CD4-positive, alpha-beta T cell treated with Interleukin-15 for 4 hours (primary cell): ENCODE measurements at regions not wholly inside any gene's neighbourhood (a gene's known extent, or its start where the extent isn't known, plus 50 kb on each side); places are given as distances from the start of the nearest gene placed in this dataset.

Source experiments
- DNase-seq: peaks from one replicate; pipeline ENCODE4 v3.0.0-alpha.2; 2020; ENCODE audit warnings: low spot score

- DNase-seq, result no peak
These were observed 79.0 kb downstream of the LBH start for GRCh38 chr2:30310371-30310770.

DNA sequence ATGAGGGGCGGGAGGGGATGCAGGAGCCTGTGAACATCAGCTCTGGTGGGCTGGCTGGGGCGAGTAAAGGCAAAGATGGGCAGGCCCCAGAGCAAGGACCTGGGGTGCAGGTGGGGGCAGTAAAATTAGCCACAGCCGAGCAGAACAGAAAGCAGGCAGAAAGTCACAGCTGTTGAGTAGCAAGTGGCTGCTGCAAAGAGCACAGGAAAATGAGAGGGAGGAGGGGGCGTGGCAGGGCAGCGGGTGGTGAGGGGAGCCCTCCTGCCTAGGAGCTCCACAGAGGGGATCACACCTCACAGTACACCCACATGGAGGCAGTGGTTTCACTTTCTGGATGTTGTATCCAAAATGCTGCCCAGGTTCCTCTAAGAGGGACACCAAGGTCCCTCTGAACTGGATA, 79.6 kb downstream of the LBH start:
- no peak for DNase-seq

DNA sequence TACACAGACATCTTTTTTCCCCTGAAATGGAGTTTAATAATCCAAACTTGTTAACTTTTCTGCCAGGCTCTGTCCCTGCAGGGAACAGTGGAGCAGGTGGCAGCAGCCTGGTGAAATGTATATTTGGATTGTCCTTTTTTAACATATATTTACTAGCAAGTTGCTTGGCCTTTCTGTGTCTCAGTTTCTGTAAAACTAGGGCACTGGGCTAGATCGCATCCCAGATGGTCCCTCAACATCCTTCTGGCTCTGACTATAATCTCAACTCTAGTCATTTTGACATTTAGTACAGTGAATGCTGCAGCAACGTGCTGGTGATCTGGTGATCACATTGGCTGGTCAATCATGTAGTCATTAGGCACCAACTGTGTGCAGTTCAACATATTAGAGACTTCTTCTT, 80.4 kb downstream of the LBH start:
- DNase-seq, result no peak

GRCh38 chr2:30312916-30313315, 81.6 kb downstream of the LBH start:
- DNase-seq, result no peak

- DNase-seq, result no peak
These were observed 83.6 kb downstream of the LBH start for GRCh38 chr2:30314981-30315380.

DNA sequence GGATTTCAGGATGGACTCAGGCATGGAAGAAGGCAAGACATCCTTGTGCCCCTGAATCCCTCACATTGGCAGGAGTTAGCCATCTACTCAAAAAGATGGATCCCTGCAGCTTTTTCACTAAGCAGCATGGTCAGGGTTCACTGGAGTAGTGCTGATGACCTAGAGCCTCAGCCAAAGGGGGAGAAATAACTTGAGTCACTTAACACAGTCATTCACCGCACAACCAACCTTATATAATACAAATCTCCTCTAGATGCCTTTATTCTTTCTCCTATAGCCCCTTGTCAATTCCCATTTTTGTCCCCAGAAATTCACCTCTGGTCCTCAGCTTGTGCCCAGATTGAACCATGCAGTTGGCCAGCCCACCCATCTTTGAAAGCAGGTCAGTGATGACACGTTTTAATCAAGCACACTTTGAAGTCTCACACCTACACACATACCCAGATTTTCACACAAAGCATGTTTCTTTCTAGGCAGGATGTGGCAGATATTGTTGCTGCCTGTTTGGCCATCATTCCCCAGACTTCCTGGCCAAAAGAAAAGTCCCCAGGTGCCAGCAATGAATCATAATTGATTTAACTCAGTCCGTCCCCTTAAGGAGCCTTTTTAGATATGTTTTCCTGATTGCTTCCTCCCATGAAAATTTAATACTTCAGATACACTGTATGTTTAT, 84.2 kb downstream of the LBH start:
- peak; percentile 52 for DNase-seq

GRCh38 chr2:30316408-30316807, 85.1 kb downstream of the LBH start:
- no peak for DNase-seq

DNA sequence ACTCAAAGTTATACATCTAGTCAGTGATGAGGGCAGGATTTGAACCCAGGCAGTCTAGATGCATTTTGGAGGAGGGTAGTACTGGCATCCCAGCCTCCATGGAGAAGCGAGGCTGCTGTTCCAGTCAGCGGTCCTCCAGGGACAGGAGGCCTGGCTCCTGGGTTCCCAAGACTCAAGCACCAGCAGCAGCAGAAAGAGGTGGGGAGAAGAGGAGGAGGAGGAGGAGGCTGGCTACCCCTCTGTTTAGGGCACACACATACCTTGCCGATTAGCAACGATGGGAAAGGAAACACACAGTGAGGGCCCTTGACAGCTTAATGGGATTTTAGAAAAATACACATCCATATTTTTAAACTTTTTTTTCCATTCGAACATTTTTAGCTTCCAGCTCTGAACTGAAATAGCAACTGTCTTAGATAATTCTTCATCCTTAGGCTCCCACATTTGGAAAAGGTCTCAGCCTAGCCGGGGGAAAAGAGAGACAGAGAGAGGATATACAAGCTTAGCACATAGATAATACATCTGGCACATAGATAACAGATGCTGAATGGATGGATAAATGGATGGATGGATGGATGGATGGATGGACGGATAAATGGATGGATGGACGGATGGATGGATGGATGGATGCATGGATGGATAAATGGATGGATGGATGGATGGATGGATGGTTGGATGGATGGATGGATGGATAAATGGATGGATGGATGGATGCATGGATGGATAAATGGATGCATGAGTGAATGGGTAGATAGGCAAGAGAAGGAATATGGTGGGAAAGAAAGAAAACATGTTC, 87.9 kb downstream of the LBH start:
- no peak for DNase-seq

GRCh38 chr2:30321466-30321865, 90.1 kb downstream of the LBH start:
- DNase-seq, result no peak

- no peak for DNase-seq
These were observed 92.2 kb downstream of the LBH start for GRCh38 chr2:30323499-30323898.

DNA sequence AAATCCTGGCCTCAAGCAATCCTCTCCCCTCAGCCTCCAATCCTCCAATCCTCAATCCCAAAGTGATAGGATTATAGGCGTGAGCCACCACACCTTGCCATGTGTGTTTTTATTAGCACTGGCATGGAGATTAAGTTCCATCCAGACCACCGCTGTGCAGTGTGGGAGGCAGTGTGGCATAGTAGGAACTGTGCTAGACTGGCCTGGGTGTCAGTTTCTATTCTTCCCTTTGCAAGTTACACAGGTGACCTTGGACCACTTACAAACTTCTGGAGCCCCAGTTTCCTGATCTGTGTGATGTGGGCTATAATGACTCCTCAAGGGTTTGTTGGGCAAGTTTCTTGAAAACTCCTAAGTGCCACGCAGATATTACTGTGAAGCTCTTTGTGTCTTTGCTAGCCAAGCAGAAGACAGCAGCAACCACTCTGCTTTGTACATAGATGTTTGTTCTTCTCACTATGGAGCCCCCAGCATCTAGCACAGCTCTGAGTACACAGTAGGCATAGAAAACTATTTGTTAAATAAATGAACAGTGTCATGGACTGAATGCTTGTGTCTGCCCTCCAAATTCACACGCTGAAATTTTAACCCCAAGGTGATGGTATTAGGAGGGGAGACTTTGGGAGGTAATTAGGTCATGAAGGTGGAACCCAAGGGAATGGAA, 93.0 kb downstream of the LBH start:
- no peak for DNase-seq

DNA sequence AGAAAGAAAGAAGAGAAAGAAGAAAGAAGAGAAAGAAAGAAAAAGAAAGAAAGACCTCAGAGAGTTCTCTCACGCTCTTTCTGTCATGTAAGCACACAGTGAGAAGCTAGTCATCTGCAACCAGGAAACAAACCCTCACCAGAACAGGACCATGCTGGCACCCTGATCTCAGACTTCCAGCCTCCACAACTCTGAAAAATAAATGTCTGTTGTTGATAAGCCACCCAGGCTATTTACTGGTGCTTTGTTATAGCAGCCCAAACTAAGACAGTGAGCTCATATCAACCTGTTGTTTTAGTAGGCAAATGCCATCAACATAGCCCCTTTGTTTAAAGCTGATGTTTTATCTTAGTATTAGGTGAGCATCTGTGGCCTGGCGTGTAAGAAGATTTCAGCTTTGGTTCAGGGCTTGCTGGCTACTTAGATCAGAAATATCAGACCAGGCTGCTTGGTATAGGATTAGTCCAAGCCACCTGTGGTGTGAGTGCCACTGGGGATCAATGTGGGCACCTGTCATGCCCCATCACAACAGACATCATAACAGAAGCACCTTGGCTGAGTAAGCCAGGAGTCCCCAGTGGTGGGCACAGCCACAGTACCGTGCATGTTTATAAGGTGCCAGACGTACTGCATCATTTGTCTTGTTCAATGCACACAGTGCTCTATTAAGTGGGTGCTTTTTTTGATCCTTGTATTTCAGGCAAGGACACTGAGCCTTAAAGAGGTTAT, 94.4 kb downstream of the LBH start:
- no peak for DNase-seq

- DNase-seq, result no peak
These were observed 95.2 kb downstream of the LBH start for GRCh38 chr2:30326497-30326896.

DNA sequence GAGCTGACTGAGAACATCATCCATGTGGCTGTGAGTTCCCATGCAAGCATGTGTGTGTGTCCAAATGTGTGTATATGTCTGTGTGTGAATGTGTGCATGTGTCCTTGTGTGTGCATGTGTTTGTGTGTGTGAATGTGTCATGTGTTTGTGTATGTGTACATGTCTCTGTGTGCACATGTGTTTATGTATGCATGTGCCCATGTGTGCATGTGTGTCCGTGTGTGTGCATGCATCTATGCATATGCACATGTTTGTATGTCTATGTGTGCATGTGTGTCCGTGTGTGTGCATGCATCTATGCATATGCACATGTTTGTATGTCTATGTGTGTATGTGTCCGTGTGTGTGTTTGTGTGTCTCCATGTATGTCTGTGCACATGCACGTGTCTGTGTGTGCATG, 99.7 kb downstream of the LBH start:
- no peak for DNase-seq

- no peak for DNase-seq
These were observed 100.5 kb downstream of the LBH start for GRCh38 chr2:30331869-30332268.

DNA sequence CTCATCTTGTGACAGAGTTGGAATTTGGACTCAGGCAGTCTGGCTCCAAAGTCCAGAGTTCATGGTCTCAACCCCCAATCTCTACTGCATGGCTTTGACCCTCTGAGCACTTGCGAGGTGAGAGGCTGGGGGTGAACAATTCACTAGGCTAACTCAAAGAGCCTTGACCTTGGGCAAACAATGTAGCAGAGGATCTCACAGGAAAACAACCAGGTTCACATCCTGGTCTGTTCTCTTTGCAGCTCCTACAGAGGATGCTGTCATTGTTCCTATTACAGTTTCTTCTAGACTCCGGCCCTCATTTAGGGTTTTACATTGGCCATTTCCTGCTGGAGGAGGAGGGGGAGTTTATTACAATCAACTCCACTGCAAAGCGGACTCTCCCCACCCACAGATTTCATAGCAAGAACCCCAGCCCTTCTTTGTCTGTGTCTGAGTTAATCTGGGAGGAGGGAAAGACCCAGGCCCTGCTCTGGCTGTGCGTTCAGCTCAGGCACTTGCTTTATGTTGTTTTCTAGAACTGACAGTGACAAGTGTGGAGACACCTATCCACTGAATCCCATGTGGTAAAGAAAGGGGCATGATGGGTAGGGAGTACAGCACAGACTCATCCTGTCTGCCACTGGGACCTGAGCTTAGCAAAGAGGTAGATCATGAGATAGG, 101.6 kb downstream of the LBH start:
- DNase-seq, result peak; percentile 10

DNA sequence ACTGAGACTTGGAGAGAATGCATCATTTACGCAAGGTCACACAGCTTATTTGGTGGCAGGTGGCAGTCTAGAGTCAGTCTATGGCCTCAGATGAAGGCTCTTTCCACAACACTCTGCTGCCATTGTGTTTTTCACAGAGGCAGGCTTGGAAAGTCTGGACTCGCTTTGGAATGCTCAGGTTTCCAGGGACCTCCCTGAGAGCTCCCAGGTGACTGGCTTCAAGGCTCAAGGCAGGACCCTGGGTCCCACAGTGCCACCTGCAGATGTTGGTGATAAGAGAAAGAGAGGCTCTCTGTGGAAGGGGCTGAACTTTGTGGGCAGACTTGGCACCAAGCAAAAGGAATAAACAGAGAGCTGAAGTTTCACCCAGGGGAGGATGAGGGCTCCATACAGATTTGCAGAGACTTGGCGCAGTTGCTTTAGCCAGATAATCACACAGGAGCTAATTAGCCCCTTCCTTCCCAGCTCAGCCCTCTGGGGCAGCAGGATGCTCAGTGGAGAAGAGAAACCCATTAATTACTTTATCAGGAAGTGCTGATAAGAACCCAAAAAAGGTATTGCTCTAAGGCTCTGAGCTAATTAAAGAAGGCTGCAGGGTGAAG, 103.5 kb downstream of the LBH start:
- peak; percentile 25 for DNase-seq

DNA sequence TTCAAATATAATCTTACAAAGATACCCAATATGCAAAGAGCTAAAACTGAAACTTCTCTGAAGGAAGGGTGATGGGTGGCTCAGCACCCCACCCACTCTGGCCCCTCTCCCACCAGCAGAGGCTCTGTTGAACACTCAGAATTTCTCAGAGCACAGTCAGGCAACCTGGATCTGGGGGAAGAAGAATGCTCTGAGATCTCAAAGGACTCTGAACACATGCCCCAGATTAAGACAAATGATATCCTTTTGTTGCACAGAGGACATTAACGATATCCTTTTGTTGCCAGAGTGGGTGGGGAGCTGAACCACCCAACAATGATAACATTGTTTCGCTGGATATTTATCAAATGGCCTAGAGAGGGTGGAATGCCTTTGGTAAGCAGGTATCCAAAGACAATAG, 104.8 kb downstream of the LBH start:
- no peak for DNase-seq

- peak; percentile 66 for DNase-seq
These were observed 105.9 kb downstream of the LBH start for GRCh38 chr2:30336978-30337841.

DNA sequence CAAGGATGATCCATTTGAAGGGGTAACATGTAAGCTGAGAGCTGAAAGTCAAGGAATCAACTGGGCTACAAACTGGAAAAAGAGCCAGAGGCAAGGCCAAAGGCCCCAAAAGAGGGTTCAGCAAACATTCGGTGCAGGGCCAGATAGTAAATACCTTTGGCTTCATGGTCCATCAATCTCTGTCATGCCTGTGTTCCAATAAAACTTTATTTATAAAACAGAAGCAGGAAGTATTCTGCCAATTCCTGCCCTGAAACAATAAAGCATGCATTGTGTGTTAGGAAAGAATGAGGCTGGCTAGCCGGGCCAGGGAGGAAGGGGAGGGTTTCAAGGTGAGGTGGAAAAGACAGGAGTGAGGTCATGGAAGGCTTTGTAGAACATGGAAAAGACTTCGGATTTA, 107.1 kb downstream of the LBH start:
- no peak for DNase-seq

GRCh38 chr2:30339071-30339470, 107.7 kb downstream of the LBH start:
- DNase-seq, result no peak
